ENCODE measurements at regions not wholly inside any gene's neighbourhood (a gene's known extent, or its start where the extent isn't known, plus 50 kb on each side); places are given as distances from the start of the nearest gene placed in this dataset.

- TF ChIP-seq CTCF (conservative IDR thresholded peaks at IDR 0.05) (no peak), EZH2 (IDR thresholded peaks at IDR 0.05; ENCODE audit: low read depth) (no peak)
Observed at GRCh38 chr2:150866431-150866830, 379.0 kb upstream of the RND3 start.

All from PC-9 (cell line).